GM12872 (cell line): ENCODE measurements at regions not wholly inside any gene's neighbourhood (a gene's known extent, or its start where the extent isn't known, plus 50 kb on each side); places are given as distances from the start of the nearest gene placed in this dataset.

Experiments used
- CTCF ChIP-seq: IDR thresholded peaks from 3 replicates; pipeline ENCODE4 v1.5.1; 2011; ENCODE audit warnings: low read depth, mild to moderate bottlenecking, low read length, moderate library complexity; ENCODE audit not compliant: insufficient read depth

GRCh38 chr12:45655743-45656142, 73.8 kb upstream of the ARID2 start:
- no peak for TF ChIP-seq CTCF

- TF ChIP-seq CTCF: no peak
Measured at GRCh38 chr12:45658020-45658419, 71.5 kb upstream of the ARID2 start.

GRCh38 chr12:45660330-45660729, 69.2 kb upstream of the ARID2 start:
- no peak for TF ChIP-seq CTCF

- TF ChIP-seq CTCF: no peak
Measured at GRCh38 chr12:45663455-45663854, 66.1 kb upstream of the ARID2 start.

GRCh38 chr12:45665941-45666340, 63.6 kb upstream of the ARID2 start:
- TF ChIP-seq CTCF: no peak

GRCh38 chr12:45666396-45666795, 63.1 kb upstream of the ARID2 start:
- no peak for TF ChIP-seq CTCF

GRCh38 chr12:45666816-45667215, 62.7 kb upstream of the ARID2 start:
- TF ChIP-seq CTCF: no peak

GRCh38 chr12:45667761-45668160, 61.7 kb upstream of the ARID2 start:
- no peak for TF ChIP-seq CTCF
